GM21619 (cell line): ENCODE measurements at regions not wholly inside any gene's neighbourhood (a gene's known extent, or its start where the extent isn't known, plus 50 kb on each side); places are given as distances from the start of the nearest gene placed in this dataset.

Source experiments
- ATAC-seq: cut with Tn5 transposase; IDR thresholded peaks from one replicate; pipeline ENCODE4 v1.9.1; 2021; ENCODE audit not compliant: unreplicated experiment

DNA sequence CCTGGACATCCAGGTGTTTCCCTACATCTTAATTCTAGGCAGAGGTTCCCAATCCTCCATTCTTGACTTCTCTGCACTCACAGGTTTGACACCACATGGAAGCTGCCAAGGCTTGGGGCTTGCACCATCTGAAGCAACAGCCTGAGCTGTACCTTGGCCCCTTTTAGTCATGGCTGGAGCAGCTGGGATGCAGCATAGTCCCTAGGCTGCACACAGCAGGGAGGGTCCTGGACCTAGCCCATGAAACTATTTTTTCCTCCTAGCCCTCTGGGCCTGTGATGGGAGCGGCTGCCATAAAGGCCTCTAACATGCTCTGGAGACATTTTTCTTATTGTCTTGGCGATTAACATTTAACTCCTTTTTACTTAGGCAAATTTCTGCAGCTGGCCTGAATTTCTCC is 417.2 kb upstream of the FLRT2 start:
- ATAC-seq: no peak

GRCh38 chr14:85115921-85116320 is 414.0 kb upstream of the FLRT2 start:
- ATAC-seq: no peak

DNA sequence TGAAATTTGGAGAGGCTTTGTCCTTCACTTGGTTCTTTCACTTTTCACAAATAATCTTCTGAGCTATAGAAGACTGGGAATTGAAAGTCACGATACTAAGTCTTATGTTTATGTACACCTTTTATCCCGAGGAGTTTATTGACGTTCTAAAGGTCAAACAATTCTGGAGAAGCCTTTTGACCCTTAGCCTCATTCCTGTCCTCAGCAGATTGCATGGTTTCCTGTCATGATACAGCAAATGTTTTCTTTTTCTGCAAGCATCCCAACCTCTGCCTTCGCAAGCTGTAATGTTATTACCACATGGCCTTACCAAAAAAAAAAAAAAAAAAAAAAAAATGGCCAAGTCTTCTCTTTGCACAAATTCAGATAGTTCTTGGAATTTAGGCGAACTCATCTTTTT is 411.7 kb upstream of the FLRT2 start:
- ATAC-seq: no peak

DNA sequence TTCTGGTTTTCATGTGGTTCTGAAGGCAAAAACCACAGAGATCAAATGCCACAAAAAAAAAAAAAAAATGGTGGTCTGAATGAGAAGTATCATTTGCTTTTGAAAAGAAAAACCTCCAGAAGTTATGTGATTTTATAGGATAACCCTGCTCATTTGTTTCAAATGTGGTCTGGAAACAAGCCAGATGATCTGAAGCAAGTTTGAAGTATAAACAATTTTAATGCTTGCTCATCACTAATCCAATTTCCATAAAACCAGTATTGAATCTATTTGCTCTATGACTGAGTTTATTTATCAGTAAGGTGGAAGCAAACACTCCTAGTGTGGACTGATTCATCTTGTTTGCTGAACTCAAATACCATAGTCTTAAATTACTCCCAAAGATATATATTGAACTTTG is 407.3 kb upstream of the FLRT2 start:
- no peak for ATAC-seq

DNA sequence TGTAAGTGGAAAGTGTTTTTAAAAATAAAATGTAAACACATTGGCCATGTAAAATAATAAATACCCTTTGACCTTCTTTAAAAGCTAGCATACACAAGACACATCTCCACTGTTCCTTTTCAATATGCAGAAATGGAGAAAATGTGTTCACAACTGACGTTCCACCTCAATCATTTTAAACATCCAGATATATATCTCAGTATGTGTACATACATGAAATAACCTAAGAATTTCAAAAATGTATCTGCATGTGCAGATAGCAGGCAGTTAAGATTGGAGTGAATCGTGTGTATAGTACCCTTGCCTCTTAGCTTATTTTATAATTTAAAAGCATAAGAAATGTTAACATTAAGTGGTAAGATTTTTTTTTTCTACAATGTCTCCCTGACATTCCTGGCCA is 406.2 kb upstream of the FLRT2 start:
- no peak for ATAC-seq

DNA sequence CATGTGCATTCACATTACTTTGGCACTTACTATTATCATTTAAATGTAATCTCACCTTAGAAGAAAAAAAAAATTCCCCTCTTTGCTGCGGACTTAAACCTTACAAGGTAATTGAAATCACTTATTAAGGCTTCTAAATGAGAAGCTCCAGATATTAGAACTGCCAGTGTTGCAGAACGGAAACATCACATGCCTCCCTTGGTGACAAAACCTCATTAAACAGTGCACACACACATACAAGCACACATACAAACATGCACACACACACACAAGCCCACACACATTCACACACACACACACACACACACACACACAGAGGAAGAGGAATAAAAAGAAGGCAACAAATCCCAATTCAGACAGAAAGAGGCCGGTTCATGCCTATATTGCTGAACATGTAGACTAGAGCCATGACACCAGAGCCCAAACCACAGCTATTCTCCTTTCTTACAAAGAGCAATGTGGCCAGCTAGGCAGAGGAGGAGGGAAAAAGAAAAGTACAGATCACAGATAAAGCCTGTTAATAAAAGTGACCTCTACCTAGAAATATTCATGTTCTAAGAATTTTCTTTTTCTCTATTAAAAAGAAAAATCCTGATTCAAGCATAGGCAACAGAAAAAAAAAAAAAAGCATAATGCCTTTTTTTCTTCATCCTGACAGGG is 405.2 kb upstream of the FLRT2 start:
- no peak for ATAC-seq

DNA sequence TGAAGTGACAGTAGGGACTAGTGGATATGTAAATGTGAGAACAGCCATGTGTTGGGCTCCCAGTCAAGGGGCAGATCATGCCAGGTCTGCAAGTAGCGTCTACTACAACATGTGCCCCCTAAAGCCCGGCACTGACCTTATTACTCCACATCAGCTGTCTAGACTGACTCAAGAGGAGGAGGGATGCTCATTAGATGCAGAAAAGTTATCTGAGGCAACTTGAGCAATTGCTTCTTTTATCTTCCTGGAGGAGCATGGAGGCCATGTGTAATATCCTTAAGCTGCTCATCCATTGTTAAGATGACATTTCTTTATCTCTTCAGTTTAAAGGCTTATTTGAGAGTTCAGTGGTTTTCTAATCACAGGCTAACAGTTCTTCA is 404.7 kb upstream of the FLRT2 start:
- ATAC-seq: no peak

DNA sequence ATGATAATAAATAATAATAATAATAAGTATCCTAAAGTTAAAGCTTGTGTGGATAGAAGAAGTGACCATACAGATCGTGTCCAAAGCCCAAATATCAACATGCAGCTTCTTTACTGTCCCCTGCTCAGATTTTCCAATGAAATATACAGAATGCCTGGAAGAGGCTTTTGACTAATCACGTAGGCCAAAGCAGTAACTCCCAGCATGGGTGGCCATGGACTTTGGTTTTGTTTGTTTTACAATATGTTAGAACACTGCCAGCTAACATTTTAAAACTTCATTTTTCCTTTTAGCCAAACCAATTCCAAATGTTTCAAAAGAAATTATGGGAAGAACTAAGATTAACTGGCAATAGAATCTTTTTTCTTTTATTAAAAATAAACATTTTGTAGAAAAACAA is 400.0 kb upstream of the FLRT2 start:
- no peak for ATAC-seq

DNA sequence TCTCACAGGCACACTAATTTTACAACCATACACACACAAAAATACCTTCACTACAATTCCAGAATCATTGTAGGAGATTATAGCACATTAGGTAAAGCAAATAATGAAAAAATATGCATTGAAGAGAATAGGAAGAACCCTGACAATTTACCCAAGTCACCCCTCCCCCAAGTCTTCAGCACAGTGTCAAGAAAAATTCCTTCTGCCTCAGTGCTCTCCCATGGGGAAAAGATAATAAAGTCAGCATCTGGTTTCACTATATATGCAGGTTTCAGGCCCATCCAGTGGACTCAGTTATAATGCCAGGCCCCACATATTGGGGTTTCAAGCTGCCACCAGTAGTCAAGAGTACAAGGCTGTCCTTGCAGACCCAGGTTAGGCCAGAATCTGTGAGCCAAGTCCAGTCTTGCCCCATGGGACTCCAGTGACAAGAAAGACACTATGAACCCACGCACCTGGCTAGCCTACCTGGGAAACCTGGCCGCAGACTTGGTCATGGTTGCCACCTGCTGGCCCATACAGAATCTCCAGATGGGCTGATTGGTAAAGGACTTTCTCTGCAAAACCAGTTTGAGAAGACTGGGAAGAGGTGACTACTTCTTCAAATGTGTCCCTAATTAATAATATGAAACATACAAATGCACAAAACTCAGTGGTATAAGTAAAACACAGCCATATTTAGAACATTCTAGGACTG is 398.6 kb upstream of the FLRT2 start:
- ATAC-seq: no peak

DNA sequence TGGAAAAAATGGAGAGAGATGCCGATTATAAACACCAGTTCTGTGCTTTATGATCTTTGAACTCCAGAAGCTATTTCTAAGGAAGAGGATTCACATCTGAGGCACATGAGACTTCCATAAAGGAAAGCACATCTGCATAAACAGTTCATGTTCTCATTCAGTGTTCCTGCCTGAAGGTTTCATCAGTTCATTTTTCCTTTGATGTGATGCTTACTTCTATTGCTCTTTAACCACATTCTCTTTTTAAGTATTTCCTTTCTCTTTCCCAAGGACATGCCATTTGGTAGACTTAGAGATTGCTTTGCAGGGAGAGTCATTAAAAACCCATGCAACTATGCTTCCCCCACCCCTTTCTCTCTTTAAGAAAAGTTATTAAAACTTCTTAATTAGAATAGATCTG is 387.0 kb upstream of the FLRT2 start:
- ATAC-seq: no peak

DNA sequence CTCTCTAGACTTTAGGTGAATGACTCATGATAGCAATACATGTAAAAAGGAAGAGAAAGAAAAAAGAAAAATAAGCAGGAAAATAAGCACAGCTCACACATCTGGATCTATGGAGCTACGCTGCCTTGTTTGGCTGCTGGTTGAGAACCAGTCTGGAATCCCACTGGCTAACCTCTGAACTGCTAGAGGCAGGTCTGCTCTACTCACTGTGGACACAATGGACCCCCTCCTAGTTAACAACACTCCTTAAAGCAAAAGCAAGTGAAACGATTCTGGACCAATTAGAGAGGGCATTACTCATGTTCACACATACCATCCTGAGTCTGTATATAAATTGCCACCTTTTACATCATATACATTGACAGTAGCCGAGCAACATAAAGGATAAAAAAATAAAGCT is 383.2 kb upstream of the FLRT2 start:
- no peak for ATAC-seq

DNA sequence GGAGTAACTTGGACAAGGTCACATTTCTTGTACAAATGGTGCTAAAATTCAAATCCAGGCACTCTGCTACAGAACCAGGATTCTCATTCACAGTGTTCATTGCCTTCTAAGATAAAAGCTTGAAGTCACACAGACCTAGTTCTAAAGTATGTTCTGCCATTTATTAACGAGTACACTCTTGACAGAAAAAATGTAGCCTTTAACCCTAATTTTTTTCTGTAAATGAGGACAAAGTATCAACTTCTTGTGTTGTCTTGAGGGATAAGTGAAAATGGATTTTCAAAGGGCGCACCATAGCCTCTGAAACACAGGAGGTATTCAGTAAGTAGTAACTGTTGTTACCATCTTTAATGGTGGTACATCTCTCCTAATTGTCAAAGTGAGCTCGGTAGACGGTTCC is 379.8 kb upstream of the FLRT2 start:
- no peak for ATAC-seq

DNA sequence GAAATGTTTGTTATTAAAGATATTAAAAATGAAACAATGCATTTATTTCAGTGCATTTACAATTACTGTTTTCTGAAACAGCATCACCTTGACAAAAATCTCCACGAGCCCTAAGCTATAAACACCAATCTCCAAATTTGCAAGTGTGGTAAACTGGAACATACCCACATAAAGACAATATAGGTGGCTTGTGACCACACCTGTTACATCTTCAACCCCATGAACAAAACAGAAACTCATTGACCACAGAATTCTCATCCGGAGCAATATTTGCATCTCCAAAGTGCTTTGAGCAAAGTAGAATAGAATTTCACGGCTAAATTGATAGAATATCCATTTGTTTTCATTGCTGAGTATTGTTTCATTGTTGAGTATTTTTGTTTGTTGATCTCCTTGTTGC is 375.2 kb upstream of the FLRT2 start:
- no peak for ATAC-seq

GRCh38 chr14:85156319-85156718 is 373.6 kb upstream of the FLRT2 start:
- ATAC-seq: no peak

DNA sequence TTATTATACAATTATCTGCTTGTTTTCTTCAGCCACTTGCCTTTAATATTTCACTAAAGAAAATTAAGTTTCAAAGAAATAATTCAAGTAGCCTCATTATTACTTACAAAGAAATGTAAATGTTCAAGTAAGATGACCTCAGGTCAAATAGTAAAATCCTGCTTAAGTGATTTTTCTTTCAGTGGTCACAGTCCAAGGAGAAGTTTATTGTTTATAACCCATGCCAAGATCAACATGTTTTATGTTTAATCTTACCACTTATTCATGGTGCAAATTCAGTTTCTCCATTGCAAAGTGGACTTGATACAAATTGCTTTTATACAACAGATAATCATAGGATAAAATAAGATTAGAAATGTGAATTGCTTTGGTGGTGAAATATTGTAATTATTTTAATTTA is 370.2 kb upstream of the FLRT2 start:
- no peak for ATAC-seq

DNA sequence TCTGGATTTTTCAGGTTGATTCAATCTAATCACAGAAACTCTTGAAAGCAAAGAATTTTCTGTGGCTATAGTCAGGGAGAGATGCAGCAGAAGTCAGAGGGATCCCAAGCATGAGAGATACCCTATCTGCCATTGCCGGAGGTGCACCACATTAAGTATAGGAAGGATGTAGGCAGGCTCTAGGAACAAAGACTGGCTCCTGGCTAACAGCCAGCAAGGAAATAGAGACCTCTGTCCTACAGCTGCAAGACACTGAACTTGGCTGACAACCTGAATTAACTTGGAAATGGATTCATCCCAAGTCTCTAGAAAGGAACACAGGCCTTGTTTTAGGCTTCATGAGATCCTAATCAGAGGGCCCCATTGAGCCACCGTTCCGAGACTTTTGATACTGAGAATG is 364.9 kb upstream of the FLRT2 start:
- ATAC-seq: no peak

DNA sequence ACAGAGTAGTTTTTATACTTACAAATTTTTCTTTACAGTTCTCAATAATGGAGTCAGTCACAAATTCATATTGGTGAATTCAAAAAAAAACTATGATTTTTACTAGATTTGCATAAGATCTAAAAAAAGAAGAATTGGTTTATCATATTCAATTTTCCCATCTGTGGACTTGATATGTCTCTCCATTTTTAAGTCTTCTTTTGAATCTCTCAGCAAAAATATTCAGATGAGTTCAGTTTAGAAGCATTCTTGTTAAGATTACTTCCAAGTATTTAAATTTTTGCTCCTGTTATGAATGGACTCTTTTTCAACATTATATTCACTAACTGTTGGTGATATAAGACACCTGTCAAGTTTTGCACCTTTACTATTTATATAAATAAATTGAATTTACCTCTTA is 360.6 kb upstream of the FLRT2 start:
- no peak for ATAC-seq

GRCh38 chr14:85172290-85172689 is 357.7 kb upstream of the FLRT2 start:
- ATAC-seq: no peak

GRCh38 chr14:85172889-85173477 is 357.0 kb upstream of the FLRT2 start:
- no peak for ATAC-seq

DNA sequence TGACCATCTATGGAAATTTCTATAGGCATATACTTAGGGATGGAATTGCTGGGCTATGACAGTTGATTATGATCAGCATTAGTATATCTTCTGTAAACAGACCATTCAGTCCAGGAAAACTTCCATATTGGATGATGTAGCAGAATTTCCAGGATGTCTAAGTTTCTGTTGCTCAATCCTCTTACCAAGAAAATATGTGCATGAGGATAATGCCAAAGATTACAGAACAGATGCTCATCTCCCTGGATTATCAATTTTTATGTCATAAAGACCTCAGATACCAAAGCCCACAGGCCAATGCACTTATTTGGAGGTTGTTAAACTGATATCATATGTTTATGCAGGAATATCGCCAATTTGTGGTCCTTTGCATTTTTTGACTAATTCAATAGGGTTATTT is 354.4 kb upstream of the FLRT2 start:
- no peak for ATAC-seq

DNA sequence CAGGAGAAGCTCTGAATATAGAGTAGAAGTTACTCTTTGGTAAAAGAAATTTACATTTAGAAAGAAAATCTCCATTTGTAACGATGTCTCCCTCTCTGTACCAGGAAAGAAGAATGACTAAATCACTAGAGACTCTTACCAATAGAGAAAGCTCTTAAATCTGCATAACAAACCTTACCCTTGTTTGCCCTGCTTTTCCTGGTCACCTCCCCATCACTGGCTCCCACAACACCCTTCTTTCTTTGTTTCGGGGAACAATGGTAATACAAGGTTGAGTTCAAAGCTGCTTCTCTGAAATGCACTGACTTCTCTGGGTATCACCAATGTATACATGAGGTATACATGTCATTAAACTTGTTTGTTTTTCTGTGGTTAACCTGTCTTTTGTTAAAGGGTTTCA is 351.1 kb upstream of the FLRT2 start:
- no peak for ATAC-seq

GRCh38 chr14:85180876-85181275 is 349.1 kb upstream of the FLRT2 start:
- ATAC-seq: no peak

DNA sequence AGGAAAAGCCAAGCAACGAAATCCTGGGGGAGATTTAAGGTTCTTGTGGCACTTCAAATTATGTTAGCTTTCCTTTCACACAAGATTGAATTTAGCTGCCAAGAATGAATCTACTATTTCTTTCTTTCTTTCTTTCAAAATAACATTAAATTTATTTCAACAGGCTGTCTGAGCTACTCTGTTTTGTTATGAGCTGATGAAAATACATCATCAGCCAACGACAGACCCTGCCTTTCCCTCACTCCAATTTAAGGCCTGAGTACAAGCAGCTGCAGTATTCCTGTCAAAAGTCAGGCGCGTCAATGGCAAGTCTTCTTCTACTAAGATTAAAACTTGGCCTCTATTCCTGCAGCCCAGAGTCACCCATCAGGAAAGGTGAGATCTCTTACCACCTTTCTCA is 347.7 kb upstream of the FLRT2 start:
- ATAC-seq: no peak
